H1 (cell line): ENCODE measurements at regions not wholly inside any gene's neighbourhood (a gene's known extent, or its start where the extent isn't known, plus 50 kb on each side); places are given as distances from the start of the nearest gene placed in this dataset.

ENCODE experiments used
- CTCF ChIA-PET: fragments of 300-600 bp; sonication (Branson Sonifier 250); formaldehyde crosslinking; loops from one replicate; lab custom pipeline; 2021; ENCODE audit not compliant: partially characterized antibody; lab: Charles Lee
- POLR2A ChIA-PET: fragments of 300-600 bp; sonication (Branson Sonifier 250); formaldehyde crosslinking; loops from one replicate; lab custom pipeline; 2021; ENCODE audit warnings: inconsistent platforms; ENCODE audit not compliant: partially characterized antibody; lab: Charles Lee
- DNase-seq, 2 experiments: peaks; one replicate each; pipeline versions ENCODE4 v3.0.0 to v3.0.0-alpha.2; 2010 to 2022; ENCODE audit warnings: low spot score in 2 of 2, low read depth in 1 of 2, mixed read lengths in 1 of 2
- FAIRE-seq: peaks from 2 replicates; lab custom pipeline; 2011; peaks lifted over from hg19 to GRCh38; lab: Jason Lieb, UNC
- H2AFZ ChIP-seq: 2 replicates; pipeline ENCODE4 v1.8.1; 2012; ENCODE audit warnings: low read length, inconsistent platforms
- H2AK5ac ChIP-seq: 2 replicates; pipeline ENCODE4 v1.6.1; 2013; ENCODE audit warnings: low read depth, low read length
- H2BK120ac ChIP-seq: replicated peaks from 2 replicates; pipeline ENCODE3; 2013; ENCODE audit warnings: low read depth, low read length, inconsistent platforms
- H2BK12ac ChIP-seq: 2 replicates; pipeline ENCODE4 v1.6.1; 2013; ENCODE audit warnings: low read depth, low read length
- H2BK15ac ChIP-seq: 2 replicates; pipeline ENCODE4 v1.6.1; 2013; ENCODE audit warnings: low read length
- H2BK20ac ChIP-seq: 2 replicates; pipeline ENCODE4 v1.6.1; 2013; ENCODE audit warnings: low read length
- H2BK5ac ChIP-seq: 2 replicates; pipeline ENCODE4 v1.6.1; 2013; ENCODE audit warnings: low read depth, low read length
- H3K14ac ChIP-seq: 2 replicates; pipeline ENCODE4 v1.6.1; 2013; ENCODE audit warnings: inconsistent platforms; ENCODE audit not compliant: insufficient read length
- H3K18ac ChIP-seq: 2 replicates; pipeline ENCODE4 v1.6.1; 2013; ENCODE audit warnings: low read length; ENCODE audit errors: extremely low read depth
- H3K23ac ChIP-seq: 2 replicates; pipeline ENCODE4 v1.6.1; 2013; ENCODE audit warnings: inconsistent platforms; ENCODE audit not compliant: insufficient read length
- H3K23me2 ChIP-seq: 2 replicates; pipeline ENCODE4 v1.6.1; 2013; ENCODE audit warnings: low read depth, low read length
- H3K27ac ChIP-seq: 2 replicates; pipeline ENCODE4 v1.6.1; 2011; ENCODE audit warnings: low read depth, low read length, inconsistent platforms
- H3K27me3 ChIP-seq, 4 experiments: replicated peaks in 1 of 4; 1 replicate in 1 of 4; 2 replicates in 3 of 4; pipeline versions ENCODE4 v1.6.1 to v1.8.1; 2011 to 2013; ENCODE audit warnings: low read length in 3 of 4, mild to moderate bottlenecking in 3 of 4, inconsistent platforms in 2 of 4, mixed read lengths in 2 of 4, moderate library complexity in 1 of 4; ENCODE audit not compliant: control insufficient read depth in 3 of 4, insufficient read depth in 3 of 4; ENCODE audit errors: extremely low read depth in 1 of 4
- H3K36me3 ChIP-seq, 4 experiments: 2 replicates each; pipeline versions ENCODE4 v1.6.1 to v1.8.1; 2011 to 2013; ENCODE audit warnings: mild to moderate bottlenecking in 4 of 4, low read length in 3 of 4, moderate library complexity in 2 of 4, control low read depth in 1 of 4, inconsistent platforms in 1 of 4; ENCODE audit not compliant: insufficient read depth in 4 of 4, control insufficient read depth in 2 of 4
- H3K4ac ChIP-seq: replicated peaks from 2 replicates; pipeline ENCODE3; 2013; ENCODE audit warnings: low read length, low read depth, mixed read lengths, inconsistent platforms; ENCODE audit not compliant: insufficient read length
- H3K4me1 ChIP-seq, 4 experiments: replicated peaks in 1 of 4; 1 replicate in 1 of 4; 2 replicates in 3 of 4; pipeline versions ENCODE4 v1.6.1 to v1.8.1; 2011 to 2013; ENCODE audit warnings: low read length in 3 of 4, inconsistent platforms in 2 of 4, mixed read lengths in 1 of 4; ENCODE audit not compliant: insufficient read depth in 4 of 4, control insufficient read depth in 3 of 4
- H3K4me2 ChIP-seq, 2 experiments: 2 replicates each; pipeline versions ENCODE4 v1.6.1 to v1.8.1; 2011 to 2013; ENCODE audit warnings: low read depth in 2 of 2, low read length in 2 of 2, control low read depth in 1 of 2, inconsistent platforms in 1 of 2, mild to moderate bottlenecking in 1 of 2; ENCODE audit not compliant: insufficient read depth in 1 of 2
- H3K4me3 ChIP-seq, 4 experiments: fragments of 200-600, 300-600 bp in 1 of 4; sonication (generic), shearing (Covaris generic), sonication (Bioruptor Twin) in 1 of 4; 2 replicates each; pipeline versions ENCODE4 v1.5.1 to v1.8.1; 2011 to 2016; ENCODE audit warnings: low read length in 4 of 4, low read depth in 3 of 4, control low read depth in 2 of 4, inconsistent platforms in 2 of 4, mild to moderate bottlenecking in 2 of 4, mixed read lengths in 1 of 4, moderate library complexity in 1 of 4; ENCODE audit not compliant: insufficient read depth in 2 of 4; ENCODE audit errors: extremely low read depth in 1 of 4
- H3K56ac ChIP-seq: replicated peaks from 2 replicates; pipeline ENCODE3; 2013; ENCODE audit warnings: low read depth, mild to moderate bottlenecking, mixed read lengths, low read length, inconsistent platforms; ENCODE audit not compliant: insufficient read length
- H3K79me1 ChIP-seq: 2 replicates; pipeline ENCODE4 v1.6.1; 2013; ENCODE audit warnings: low read depth, low read length, control low read depth
- H3K79me2 ChIP-seq, 2 experiments: 2 replicates each; pipeline versions ENCODE4 v1.6.1 to v1.8.1; 2012 to 2013; ENCODE audit warnings: low read length in 2 of 2, mild to moderate bottlenecking in 2 of 2, inconsistent platforms in 1 of 2; ENCODE audit not compliant: insufficient read depth in 2 of 2, control insufficient read depth in 1 of 2
- H3K9ac ChIP-seq, 4 experiments: replicated peaks in 1 of 4; 1 replicate in 1 of 4; 2 replicates in 3 of 4; pipeline versions ENCODE4 v1.6.1 to v1.8.1; 2011 to 2013; ENCODE audit warnings: low read depth in 3 of 4, low read length in 3 of 4, control low read depth in 2 of 4, mild to moderate bottlenecking in 2 of 4, moderate library complexity in 2 of 4, inconsistent platforms in 1 of 4; ENCODE audit errors: extremely low read depth in 1 of 4
- H3K9me3 ChIP-seq, 2 experiments: 2 replicates each; pipeline versions ENCODE4 v1.6.1 to v1.8.1; 2012 to 2013; ENCODE audit warnings: mild to moderate bottlenecking in 2 of 2, moderate library complexity in 2 of 2, control low read depth in 1 of 2, inconsistent platforms in 1 of 2, low read depth in 1 of 2, low read length in 1 of 2, mixed read lengths in 1 of 2; ENCODE audit not compliant: insufficient read depth in 2 of 2
- H4K20me1 ChIP-seq, 2 experiments: replicated peaks in 1 of 2; 2 replicates each; pipeline versions ENCODE3 to v1.8.1; 2011 to 2013; ENCODE audit warnings: inconsistent platforms in 2 of 2, low read length in 2 of 2, mild to moderate bottlenecking in 1 of 2; ENCODE audit not compliant: insufficient read depth in 2 of 2, control insufficient read depth in 1 of 2
- H4K5ac ChIP-seq: 2 replicates; pipeline ENCODE4 v1.6.1; 2013; ENCODE audit warnings: low read length, low read depth, mixed read lengths, inconsistent platforms; ENCODE audit not compliant: insufficient read length
- H4K8ac ChIP-seq: 2 replicates; pipeline ENCODE4 v1.8.0; 2013; ENCODE audit warnings: mild to moderate bottlenecking, moderate library complexity, low read length, inconsistent platforms; ENCODE audit not compliant: insufficient read depth; ENCODE audit errors: extremely low read depth
- H4K91ac ChIP-seq: replicated peaks from 2 replicates; pipeline ENCODE3; 2013; ENCODE audit warnings: low read length, mixed read lengths, inconsistent platforms; ENCODE audit not compliant: insufficient read length
- ASH2L ChIP-seq: fragments of 200-600, 300-600 bp; sonication (generic); IDR thresholded peaks from one replicate; pipeline ENCODE4 v1.7.1; 2017; ENCODE audit warnings: low read length
- ATF3 ChIP-seq: IDR thresholded peaks from 2 replicates; pipeline ENCODE4 v1.6.1; 2011; ENCODE audit warnings: low read depth, mild to moderate bottlenecking, low read length; ENCODE audit not compliant: insufficient read depth
- BRCA1 ChIP-seq: IDR thresholded peaks from 2 replicates; pipeline ENCODE4 v1.6.1; 2012; ENCODE audit warnings: low read depth, low read length, improper control_type of control experiment
- CHD1 ChIP-seq: IDR thresholded peaks from 2 replicates; pipeline ENCODE4 v1.6.1; 2012; ENCODE audit warnings: low read depth, low read length, improper control_type of control experiment
- CTCF ChIP-seq, 3 experiments: IDR thresholded peaks; 1 replicate in 2 of 3; 2 replicates in 1 of 3; pipeline versions ENCODE4 v1.5.1 to v1.6.1; 2011; ENCODE audit warnings: low read length in 3 of 3, mild to moderate bottlenecking in 3 of 3, inconsistent platforms in 2 of 3, low read depth in 1 of 3, moderate library complexity in 1 of 3; ENCODE audit not compliant: insufficient read depth in 1 of 3; ENCODE audit errors: control extremely low read depth in 1 of 3
- EP300 ChIP-seq, 2 experiments: IDR thresholded peaks; 1 replicate in 1 of 2; 2 replicates in 1 of 2; pipeline ENCODE4 v1.6.1; 2011 to 2012; ENCODE audit warnings: low read depth in 2 of 2, low read length in 2 of 2, mild to moderate bottlenecking in 2 of 2, borderline replicate concordance in 1 of 2, inconsistent platforms in 1 of 2, moderate library complexity in 1 of 2
- GTF2F1 ChIP-seq: IDR thresholded peaks from 2 replicates; pipeline ENCODE4 v1.6.1; 2012; ENCODE audit warnings: low read depth, low read length, improper control_type of control experiment, borderline replicate concordance
- HDAC6 ChIP-seq: IDR thresholded peaks from one replicate; pipeline ENCODE4 v1.7.1; 2012; ENCODE audit warnings: low read depth, mild to moderate bottlenecking, inconsistent platforms, low read length, moderate library complexity
- RBBP5 ChIP-seq: IDR thresholded peaks from 2 replicates; pipeline ENCODE4 v1.7.1; 2012; ENCODE audit warnings: low read depth, mild to moderate bottlenecking, inconsistent platforms, low read length, moderate library complexity, borderline replicate concordance
- USF2 ChIP-seq: IDR thresholded peaks from 2 replicates; pipeline ENCODE4 v1.6.1; 2011; ENCODE audit warnings: low read length, improper control_type of control experiment
- WGBS, 2 experiments: shearing (Covaris generic) in 1 of 2; methylation state at CpG; one replicate each; pipeline versions ENCODE4 v1.1.6 to v1.1.7; 2013 to 2015; ENCODE audit warnings: low lambda C conversion rate in 2 of 2, mixed read lengths in 2 of 2, inconsistent platforms in 1 of 2, low coverage in 1 of 2, missing lambda C conversion rate in 1 of 2; ENCODE audit not compliant: insufficient replicate concordance in 2 of 2, insufficient coverage in 1 of 2, insufficient read length in 1 of 2; ENCODE audit errors: extremely low coverage in 1 of 2, missing lambda C conversion rate in 1 of 2; 5-methylcytosine and 5-hydroxymethylcytosine counted together

GRCh38 chr10:65110009-65110408, 1588.8 kb downstream of the REEP3 start:
- WGBS, 2 experiments = 95% methylated on average over 2 of the region's 2 CpGs; no CpG with 5 or more reads in 1 of the 2 experiments
- no peak overlapping the region for H2BK15ac ChIP-seq

More at GRCh38 chr10:65110009-65110408, 1588.8 kb downstream of the REEP3 start:
- no peak overlapping the region for H3K56ac ChIP-seq
- peaks cover 0 to 6% of the 10 kb centered on the region in 2 experiments; a peak in 1 of 4 replicates for H3K9me3 ChIP-seq
- no peak overlapping the region for H4K91ac ChIP-seq
- H3K79me2 ChIP-seq = no peaks in the 10 kb centered on the region
- no peak overlapping the region for H3K27ac ChIP-seq
- no peak overlapping the region for H3K23ac ChIP-seq
- H3K18ac ChIP-seq = no peak overlapping the region
- H3K9ac ChIP-seq = no peak overlapping the region
- no peaks in the 10 kb centered on the region for H3K27me3 ChIP-seq
- no peak overlapping the region for H2BK120ac ChIP-seq
- H4K20me1 ChIP-seq = no peaks in the 10 kb centered on the region
- H2BK20ac ChIP-seq = no peak overlapping the region
- no peak overlapping the region for H3K4me3 ChIP-seq
- no peak for TF ChIP-seq GTF2F1
- no peak for TF ChIP-seq HDAC6
- no peak for TF ChIP-seq CTCF (IDR thresholded peaks at IDR 0.05; ENCODE audit: control extremely low read depth in 1 of 3, insufficient read depth in 1 of 3, low read depth in 1 of 3, low read length in 3 of 3)
- no peak for TF ChIP-seq EP300 (IDR thresholded peaks at IDR 0.05; ENCODE audit: borderline replicate concordance in 1 of 2, low read depth in 2 of 2, low read length in 2 of 2)
- no peak for TF ChIP-seq CHD1
- no peak for TF ChIP-seq ASH2L
- TF ChIP-seq USF2 = no peak
- TF ChIP-seq BRCA1 = no peak
- no peak for TF ChIP-seq RBBP5
- no peak for TF ChIP-seq ATF3
- TF ChIP-seq, all 59 proteins: peak for 0
- DNase-seq = no peak
- Histone ChIP-seq H2AFZ (no peak overlapping the region), H3K14ac (no peak overlapping the region), H4K8ac (no peak overlapping the region), H2AK5ac (no peak overlapping the region), H4K5ac (no peak overlapping the region), H3K79me1 (no peaks in the 10 kb centered on the region), H2BK5ac (no peak overlapping the region), H3K36me3 (no peaks in the 10 kb centered on the region), H2BK12ac (no peak overlapping the region), H3K4me2 (no peak overlapping the region), H3K4ac (no peak overlapping the region), H3K23me2 (no peaks in the 10 kb centered on the region), H3K4me1 (no peaks in the 10 kb centered on the region)
- no peak for FAIRE-seq
- POLR2A ChIA-PET = no interaction called here
- CTCF ChIA-PET = no interaction called here
